ENCODE measurements at regions not wholly inside any gene's neighbourhood (a gene's known extent, or its start where the extent isn't known, plus 50 kb on each side); places are given as distances from the start of the nearest gene placed in this dataset.

GRCh38 chr21:17455451-17455850 is 57.4 kb upstream of the CXADR start:
- 83 to 84% methylated on average over 6 of the region's 6 CpGs for WGBS, 2 donors
- Histone ChIP-seq H3K27me3 (no peaks in the 10 kb centered on the region), H3K4me1 (peaks cover 0 to 7% (median 0%) of the 10 kb centered on the region in 4 donors), H3K36me3 (no peaks in the 10 kb centered on the region), H3K9me3 (no peaks in the 10 kb centered on the region), H3K27ac (no peak overlapping the region), H3K4me3 (no peak overlapping the region)
- no peak for TF ChIP-seq CTCF (IDR thresholded peaks at IDR 0.05)
- no peak for TF ChIP-seq EP300 (IDR thresholded peaks at IDR 0.05)
- TF ChIP-seq POLR2A (IDR thresholded peaks at IDR 0.05): no peak
- no peak for DNase-seq (ENCODE audit: low spot score in 2 of 2)

DNA sequence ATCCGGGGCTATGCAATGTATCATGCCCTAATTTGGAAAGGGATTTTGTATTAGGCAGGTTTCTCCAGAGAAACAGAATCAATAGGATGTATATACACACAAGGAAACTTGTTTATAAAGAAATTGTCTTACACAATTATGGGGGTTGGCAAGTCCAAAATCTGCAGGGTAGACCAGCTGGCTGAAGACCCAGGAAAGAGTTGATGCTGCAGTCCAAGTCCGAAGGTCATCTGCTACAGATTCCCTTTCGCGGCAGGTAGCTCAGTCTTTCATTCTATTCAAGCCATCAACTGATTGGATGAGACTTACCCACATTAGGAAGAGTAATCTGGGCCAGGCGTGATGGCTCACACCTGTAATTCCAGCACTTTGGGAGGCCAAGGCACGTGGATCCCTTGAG is 54.6 kb upstream of the CXADR start:
- H3K36me3 ChIP-seq: no peaks in the 10 kb centered on the region
- WGBS, 2 donors: 75 to 76% methylated on average over 6 of the region's 6 CpGs
- no peak for DNase-seq (ENCODE audit: low spot score in 2 of 2)
- H3K27ac ChIP-seq: no peak overlapping the region
- no peak overlapping the region for H3K4me3 ChIP-seq
- no peaks in the 10 kb centered on the region for H3K4me1 ChIP-seq
- TF ChIP-seq CTCF (IDR thresholded peaks at IDR 0.05) (no peak), POLR2A (IDR thresholded peaks at IDR 0.05) (no peak), EP300 (IDR thresholded peaks at IDR 0.05) (no peak)
- H3K27me3 ChIP-seq: no peaks in the 10 kb centered on the region
- H3K9me3 ChIP-seq: no peaks in the 10 kb centered on the region

- H3K4me3 ChIP-seq: no peak overlapping the region
- DNase-seq (ENCODE audit: low spot score in 2 of 2): no peak
- H3K27ac ChIP-seq: no peak overlapping the region
- H3K36me3 ChIP-seq: no peaks in the 10 kb centered on the region
- H3K9me3 ChIP-seq: no peaks in the 10 kb centered on the region
- no peaks in the 10 kb centered on the region for H3K27me3 ChIP-seq
- WGBS, 2 donors: 65 to 81% methylated on average over 2 of the region's 2 CpGs
- no peaks in the 10 kb centered on the region for H3K4me1 ChIP-seq
- TF ChIP-seq EP300 (IDR thresholded peaks at IDR 0.05) (no peak), CTCF (IDR thresholded peaks at IDR 0.05) (no peak), POLR2A (IDR thresholded peaks at IDR 0.05) (no peak)
These were observed 52.7 kb upstream of the CXADR start for GRCh38 chr21:17460094-17460493.

DNA sequence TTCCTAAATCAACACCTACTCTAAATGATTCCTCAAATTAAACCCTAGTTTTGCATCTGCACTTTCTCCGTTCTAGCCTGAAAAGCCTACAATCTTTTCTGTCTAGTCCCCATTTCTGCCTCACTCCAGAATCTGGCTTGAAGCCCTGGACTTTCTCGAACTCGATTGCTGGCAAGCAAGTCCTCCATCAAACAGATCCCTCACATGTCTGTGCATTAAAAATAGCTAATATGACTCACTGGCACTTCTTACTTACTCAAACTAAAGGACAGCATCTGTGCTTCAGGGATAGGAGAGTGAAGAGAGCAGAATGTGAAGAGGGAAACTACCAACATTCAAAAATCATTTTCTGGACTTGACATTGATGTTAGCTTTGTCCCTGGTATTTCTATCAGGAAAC is 51.8 kb upstream of the CXADR start:
- no peaks in the 10 kb centered on the region for H3K4me1 ChIP-seq
- no peak for TF ChIP-seq POLR2A (IDR thresholded peaks at IDR 0.05)
- no peak for TF ChIP-seq EP300 (IDR thresholded peaks at IDR 0.05)
- no peak for TF ChIP-seq CTCF (IDR thresholded peaks at IDR 0.05)
- H3K27me3 ChIP-seq: no peaks in the 10 kb centered on the region
- H3K36me3 ChIP-seq: no peaks in the 10 kb centered on the region
- no peaks in the 10 kb centered on the region for H3K9me3 ChIP-seq
- H3K4me3 ChIP-seq: no peak overlapping the region
- WGBS, 2 donors: 41 to 45% methylated on average over 3 of the region's 3 CpGs
- H3K27ac ChIP-seq: no peak overlapping the region
- DNase-seq (ENCODE audit: low spot score in 2 of 2): no peak

DNA sequence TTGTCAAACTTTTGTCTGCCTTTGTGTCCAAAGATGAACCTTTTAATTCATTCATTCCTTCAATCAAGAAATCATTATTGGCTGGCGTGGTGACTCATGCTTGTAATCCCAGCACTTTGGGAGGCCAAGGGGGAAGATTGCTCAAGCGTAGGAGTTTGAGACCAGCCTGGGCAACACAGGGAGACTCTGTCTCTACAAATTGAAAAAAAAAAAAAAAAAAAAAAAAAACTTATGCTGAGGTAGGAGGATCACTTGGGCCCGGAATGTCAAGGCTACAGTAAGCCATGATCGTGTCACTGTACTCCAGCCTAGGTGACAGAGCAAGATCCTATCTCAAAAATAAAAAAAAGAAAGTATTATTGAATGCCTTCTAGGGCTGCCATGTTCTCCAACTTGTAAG is 51.3 kb upstream of the CXADR start:
- DNase-seq (ENCODE audit: low spot score in 2 of 2): no peak
- no peak overlapping the region for H3K27ac ChIP-seq
- no peaks in the 10 kb centered on the region for H3K4me1 ChIP-seq
- H3K4me3 ChIP-seq: no peak overlapping the region
- H3K27me3 ChIP-seq: no peaks in the 10 kb centered on the region
- 66 to 79% methylated on average over 4 of the region's 4 CpGs for WGBS, 2 donors
- TF ChIP-seq EP300 (IDR thresholded peaks at IDR 0.05) (no peak), POLR2A (IDR thresholded peaks at IDR 0.05) (no peak), CTCF (IDR thresholded peaks at IDR 0.05) (no peak)
- H3K9me3 ChIP-seq: no peaks in the 10 kb centered on the region
- no peaks in the 10 kb centered on the region for H3K36me3 ChIP-seq
